ENCODE measurements at regions not wholly inside any gene's neighbourhood (a gene's known extent, or its start where the extent isn't known, plus 50 kb on each side); places are given as distances from the start of the nearest gene placed in this dataset.

- H3K27me3 ChIP-seq (ENCODE audit: insufficient read depth, low read length), result no peaks in the 10 kb centered on the region
- Mint-ChIP-seq H3K36me3 (no peaks in the 10 kb centered on the region), H3K9me3 (peaks cover 0 to 2% (median 0%) of the 10 kb centered on the region in 8 donors), H3K4me1 (no peaks in the 10 kb centered on the region), H3K27me3 (no peaks in the 10 kb centered on the region), H3K27ac (no peak overlapping the region), H3K4me3 (no peak overlapping the region)
- POLR2A ChIA-PET (ENCODE audit: partially characterized antibody), result no interaction called here
- CTCF ChIA-PET (ENCODE audit: partially characterized antibody), result no interaction called here
- no peak for DNase-seq
- intact Hi-C loops (cut with micrococcal nuclease), result no loop called here
- H3K36me3 ChIP-seq (ENCODE audit: insufficient read depth, low read length), result no peaks in the 10 kb centered on the region
- no peak overlapping the region for H3K27ac ChIP-seq (ENCODE audit: low read depth, low read length)
- no peaks in the 10 kb centered on the region for H3K9me3 ChIP-seq (ENCODE audit: control insufficient read depth in 1 of 2, low read length in 2 of 2)
- no peak overlapping the region for H3K4me3 ChIP-seq (ENCODE audit: low read length in 2 of 2)
- H3K4me1 ChIP-seq (ENCODE audit: insufficient read depth, low read length), result no peaks in the 10 kb centered on the region
These were observed 350.9 kb upstream of the HSF2 start for GRCh38 chr6:122048570-122048969.

GRCh38 chr6:122049341-122049740 is 350.1 kb upstream of the HSF2 start:
- H3K27ac Mint-ChIP-seq, result no peak overlapping the region
- H3K36me3 Mint-ChIP-seq, result no peaks in the 10 kb centered on the region
- H3K4me1 Mint-ChIP-seq, result no peaks in the 10 kb centered on the region
- ChIA-PET POLR2A (ENCODE audit: partially characterized antibody) (no interaction called here), CTCF (ENCODE audit: partially characterized antibody) (no interaction called here)
- H3K4me3 ChIP-seq (ENCODE audit: low read length in 2 of 2), result no peak overlapping the region
- H3K36me3 ChIP-seq (ENCODE audit: insufficient read depth, low read length), result no peaks in the 10 kb centered on the region
- H3K27ac ChIP-seq (ENCODE audit: low read depth, low read length), result no peak overlapping the region
- no peak for DNase-seq
- H3K4me1 ChIP-seq (ENCODE audit: insufficient read depth, low read length), result no peaks in the 10 kb centered on the region
- H3K27me3 ChIP-seq (ENCODE audit: insufficient read depth, low read length), result no peaks in the 10 kb centered on the region
- H3K4me3 Mint-ChIP-seq, result no peak overlapping the region
- peaks cover 0 to under 1% of the 10 kb centered on the region in 2 donors for H3K27me3 Mint-ChIP-seq
- intact Hi-C loops (cut with micrococcal nuclease), result no loop called here
- H3K9me3 Mint-ChIP-seq, result peaks cover 0 to 2% (median 0%) of the 10 kb centered on the region in 8 donors
- H3K9me3 ChIP-seq (ENCODE audit: control insufficient read depth in 1 of 2, low read length in 2 of 2), result no peaks in the 10 kb centered on the region

- Mint-ChIP-seq H3K4me3 (no peak overlapping the region), H3K27ac (no peak overlapping the region), H3K27me3 (peaks cover 0 to 2% of the 10 kb centered on the region in 2 donors), H3K36me3 (no peaks in the 10 kb centered on the region), H3K4me1 (no peaks in the 10 kb centered on the region), H3K9me3 (peaks cover 0 to 2% (median 0%) of the 10 kb centered on the region in 8 donors)
- Histone ChIP-seq H3K27ac (ENCODE audit: low read depth, low read length) (no peak overlapping the region), H3K27me3 (ENCODE audit: insufficient read depth, low read length) (no peaks in the 10 kb centered on the region), H3K4me3 (ENCODE audit: low read length in 2 of 2) (no peak overlapping the region), H3K4me1 (ENCODE audit: insufficient read depth, low read length) (no peaks in the 10 kb centered on the region), H3K36me3 (ENCODE audit: insufficient read depth, low read length) (no peaks in the 10 kb centered on the region), H3K9me3 (ENCODE audit: control insufficient read depth in 1 of 2, low read length in 2 of 2) (no peaks in the 10 kb centered on the region)
- DNase-seq, result no peak
- ChIA-PET POLR2A (ENCODE audit: partially characterized antibody) (no interaction called here), CTCF (ENCODE audit: partially characterized antibody) (no interaction called here)
- intact Hi-C loops (cut with micrococcal nuclease), result no loop called here
These were observed 349.2 kb upstream of the HSF2 start for GRCh38 chr6:122050242-122050755.

GRCh38 chr6:122052346-122052900 is 347.0 kb upstream of the HSF2 start:
- intact Hi-C loops (cut with micrococcal nuclease), result no loop called here
- Histone ChIP-seq H3K9me3 (ENCODE audit: control insufficient read depth in 1 of 2, low read length in 2 of 2) (no peaks in the 10 kb centered on the region), H3K27ac (ENCODE audit: low read depth, low read length) (no peak overlapping the region), H3K4me3 (ENCODE audit: low read length in 2 of 2) (no peak overlapping the region), H3K36me3 (ENCODE audit: insufficient read depth, low read length) (no peaks in the 10 kb centered on the region), H3K4me1 (ENCODE audit: insufficient read depth, low read length) (no peaks in the 10 kb centered on the region), H3K27me3 (ENCODE audit: insufficient read depth, low read length) (no peaks in the 10 kb centered on the region)
- no peak for DNase-seq
- Mint-ChIP-seq H3K27me3 (peaks cover 0 to 2% of the 10 kb centered on the region in 2 donors), H3K9me3 (peaks cover 0 to 2% (median 0%) of the 10 kb centered on the region in 8 donors), H3K4me3 (no peak overlapping the region), H3K27ac (no peak overlapping the region), H3K4me1 (no peaks in the 10 kb centered on the region), H3K36me3 (no peaks in the 10 kb centered on the region)
- ChIA-PET CTCF (ENCODE audit: partially characterized antibody) (no interaction called here), POLR2A (ENCODE audit: partially characterized antibody) (no interaction called here)

- no peak overlapping the region for H3K4me3 Mint-ChIP-seq
- no peaks in the 10 kb centered on the region for H3K9me3 ChIP-seq (ENCODE audit: control insufficient read depth in 1 of 2, low read length in 2 of 2)
- ChIA-PET POLR2A (ENCODE audit: partially characterized antibody) (no interaction called here), CTCF (ENCODE audit: partially characterized antibody) (no interaction called here)
- no peaks in the 10 kb centered on the region for H3K9me3 Mint-ChIP-seq
- H3K36me3 ChIP-seq (ENCODE audit: insufficient read depth, low read length), result no peaks in the 10 kb centered on the region
- H3K27ac ChIP-seq (ENCODE audit: low read depth, low read length), result no peak overlapping the region
- H3K4me1 Mint-ChIP-seq, result no peaks in the 10 kb centered on the region
- H3K4me3 ChIP-seq (ENCODE audit: low read length in 2 of 2), result no peak overlapping the region
- no peaks in the 10 kb centered on the region for H3K27me3 ChIP-seq (ENCODE audit: insufficient read depth, low read length)
- no peak for DNase-seq
- no peaks in the 10 kb centered on the region for H3K36me3 Mint-ChIP-seq
- H3K27me3 Mint-ChIP-seq, result no peaks in the 10 kb centered on the region
- intact Hi-C loops (cut with micrococcal nuclease), result no loop called here
- no peak overlapping the region for H3K27ac Mint-ChIP-seq
- no peaks in the 10 kb centered on the region for H3K4me1 ChIP-seq (ENCODE audit: insufficient read depth, low read length)
These were observed 339.5 kb upstream of the HSF2 start for GRCh38 chr6:122059918-122060317.

GRCh38 chr6:122061855-122062254 is 337.6 kb upstream of the HSF2 start:
- CTCF ChIA-PET (ENCODE audit: partially characterized antibody), result interaction anchor here (1.0 to 1.6 kb wide), 2 partner anchors 10 to 29 kb away, joined by 3 to 4 read pairs; no protein-coding TSS in a partner anchor
- intact Hi-C loops (cut with micrococcal nuclease), result no loop called here
- H3K9me3 Mint-ChIP-seq, result peaks cover 0 to 1% (median 0%) of the 10 kb centered on the region in 8 donors

GRCh38 chr6:122063076-122063475 is 336.4 kb upstream of the HSF2 start:
- no peak overlapping the region for H3K4me3 ChIP-seq (ENCODE audit: low read length in 2 of 2)
- H3K9me3 Mint-ChIP-seq, result peaks cover 0 to 3% (median 0%) of the 10 kb centered on the region in 8 donors
- no peaks in the 10 kb centered on the region for H3K27me3 ChIP-seq (ENCODE audit: insufficient read depth, low read length)
- intact Hi-C loops (cut with micrococcal nuclease), result no loop called here
- no peaks in the 10 kb centered on the region for H3K36me3 ChIP-seq (ENCODE audit: insufficient read depth, low read length)
- H3K4me1 ChIP-seq (ENCODE audit: insufficient read depth, low read length), result no peaks in the 10 kb centered on the region
- no peaks in the 10 kb centered on the region for H3K4me1 Mint-ChIP-seq
- DNase-seq, result no peak
- H3K36me3 Mint-ChIP-seq, result no peaks in the 10 kb centered on the region
- H3K27ac Mint-ChIP-seq, result no peak overlapping the region
- CTCF ChIA-PET (ENCODE audit: partially characterized antibody), result no interaction called here
- H3K27me3 Mint-ChIP-seq, result no peaks in the 10 kb centered on the region
- no peak overlapping the region for H3K27ac ChIP-seq (ENCODE audit: low read depth, low read length)
- POLR2A ChIA-PET (ENCODE audit: partially characterized antibody), result no interaction called here
- H3K4me3 Mint-ChIP-seq, result no peak overlapping the region
- no peaks in the 10 kb centered on the region for H3K9me3 ChIP-seq (ENCODE audit: control insufficient read depth in 1 of 2, low read length in 2 of 2)

More at GRCh38 chr6:122061855-122062254, 337.6 kb upstream of the HSF2 start:
- H3K4me3 Mint-ChIP-seq, result no peak overlapping the region
- DNase-seq, result no peak
- H3K4me1 ChIP-seq (ENCODE audit: insufficient read depth, low read length), result no peaks in the 10 kb centered on the region
- no peaks in the 10 kb centered on the region for H3K9me3 ChIP-seq (ENCODE audit: control insufficient read depth in 1 of 2, low read length in 2 of 2)
- no peaks in the 10 kb centered on the region for H3K36me3 Mint-ChIP-seq
- no peaks in the 10 kb centered on the region for H3K36me3 ChIP-seq (ENCODE audit: insufficient read depth, low read length)
- H3K27me3 ChIP-seq (ENCODE audit: insufficient read depth, low read length), result no peaks in the 10 kb centered on the region
- H3K27ac Mint-ChIP-seq, result no peak overlapping the region
- no peaks in the 10 kb centered on the region for H3K27me3 Mint-ChIP-seq
- no peak overlapping the region for H3K4me3 ChIP-seq (ENCODE audit: low read length in 2 of 2)
- POLR2A ChIA-PET (ENCODE audit: partially characterized antibody), result no interaction called here
- H3K27ac ChIP-seq (ENCODE audit: low read depth, low read length), result no peak overlapping the region
- no peaks in the 10 kb centered on the region for H3K4me1 Mint-ChIP-seq

- no peaks in the 10 kb centered on the region for H3K9me3 ChIP-seq (ENCODE audit: control insufficient read depth in 1 of 2, low read length in 2 of 2)
- no peak overlapping the region for H3K27ac Mint-ChIP-seq
- H3K36me3 Mint-ChIP-seq, result no peaks in the 10 kb centered on the region
- H3K27me3 Mint-ChIP-seq, result no peaks in the 10 kb centered on the region
- peaks cover 0 to 3% (median 0%) of the 10 kb centered on the region in 8 donors for H3K9me3 Mint-ChIP-seq
- H3K27ac ChIP-seq (ENCODE audit: low read depth, low read length), result no peak overlapping the region
- no peaks in the 10 kb centered on the region for H3K4me1 Mint-ChIP-seq
- no peak overlapping the region for H3K4me3 ChIP-seq (ENCODE audit: low read length in 2 of 2)
- ChIA-PET CTCF (ENCODE audit: partially characterized antibody) (no interaction called here), POLR2A (ENCODE audit: partially characterized antibody) (no interaction called here)
- no peaks in the 10 kb centered on the region for H3K4me1 ChIP-seq (ENCODE audit: insufficient read depth, low read length)
- intact Hi-C loops (cut with micrococcal nuclease), result no loop called here
- no peaks in the 10 kb centered on the region for H3K27me3 ChIP-seq (ENCODE audit: insufficient read depth, low read length)
- no peak overlapping the region for H3K4me3 Mint-ChIP-seq
- DNase-seq, result no peak
- H3K36me3 ChIP-seq (ENCODE audit: insufficient read depth, low read length), result no peaks in the 10 kb centered on the region
These were observed 335.7 kb upstream of the HSF2 start for GRCh38 chr6:122063761-122064160.
